ENCODE measurements at regions not wholly inside any gene's neighbourhood (a gene's known extent, or its start where the extent isn't known, plus 50 kb on each side); places are given as distances from the start of the nearest gene placed in this dataset.

DNA sequence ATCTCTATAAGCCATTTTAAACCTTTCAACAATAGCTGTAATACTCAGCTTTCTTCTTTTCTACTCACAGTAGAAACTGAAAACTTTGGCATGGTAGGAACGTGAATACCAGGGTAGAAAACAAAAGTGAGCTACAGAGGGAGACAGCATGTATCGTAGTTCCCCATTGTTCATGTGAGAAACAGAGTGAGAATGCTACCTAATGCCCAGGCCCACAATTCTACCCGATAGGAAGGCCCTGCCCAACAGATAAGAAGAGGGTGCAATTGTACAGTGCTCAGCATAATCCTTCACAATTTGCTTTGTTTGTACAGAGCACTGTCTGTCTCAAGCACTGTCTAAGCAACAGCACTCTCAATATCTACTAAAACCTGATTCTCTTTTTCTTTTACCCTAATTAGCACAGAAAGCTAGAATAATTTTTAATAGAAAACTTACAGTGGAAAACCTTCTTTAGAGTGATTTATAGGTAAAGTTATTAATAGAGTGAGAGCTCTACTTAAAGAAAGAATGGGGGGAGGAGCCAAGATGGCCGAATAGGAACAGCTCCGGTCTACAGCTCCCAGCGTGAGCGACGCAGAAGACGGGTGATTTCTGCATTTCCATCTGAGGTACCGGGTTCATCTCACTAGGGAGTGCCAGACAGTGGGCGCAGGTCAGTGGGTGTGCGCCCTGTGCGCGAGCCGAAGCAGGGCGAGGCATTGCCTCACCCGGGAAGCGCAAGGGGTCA is 322.3 kb downstream of the EFNB2 start:
- no peak for ATAC-seq
- peaks cover 7% of the 10 kb centered on the region for H3K27me3 Mint-ChIP-seq
- no peak overlapping the region for H3K4me3 Mint-ChIP-seq
- no peaks in the 10 kb centered on the region for H3K4me1 Mint-ChIP-seq
- H3K9me3 Mint-ChIP-seq = no peaks in the 10 kb centered on the region
- H3K27ac Mint-ChIP-seq = no peak overlapping the region
- no peak for DNase-seq

DNA sequence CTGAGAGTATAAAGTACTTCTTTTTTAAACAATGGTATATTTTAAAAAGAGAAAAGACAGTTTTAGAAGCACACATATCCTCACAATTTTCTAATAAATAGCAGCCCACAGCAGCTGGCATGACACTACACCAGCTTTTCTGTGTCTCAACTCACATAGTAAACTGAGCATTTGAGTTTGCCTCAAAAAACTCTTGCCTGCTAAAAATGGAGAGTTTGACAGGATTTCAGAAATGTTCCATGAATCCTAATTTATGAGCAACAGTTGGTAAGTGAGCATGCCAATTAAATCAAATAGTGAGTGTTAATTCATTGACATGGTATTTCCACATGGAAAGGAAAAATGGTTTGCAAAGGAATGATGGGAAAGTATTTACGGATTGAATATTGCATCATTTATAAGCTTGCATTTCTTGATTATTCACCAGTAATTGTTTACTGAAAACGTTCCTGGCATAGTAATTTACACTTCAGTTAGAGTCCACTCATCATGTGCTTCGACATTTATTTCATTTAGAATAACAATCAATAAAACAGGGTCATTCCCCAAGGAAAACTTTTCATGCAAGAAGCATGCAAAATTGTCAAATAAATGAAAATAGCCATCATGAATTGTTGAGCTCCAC is 323.0 kb downstream of the EFNB2 start:
- no peaks in the 10 kb centered on the region for H3K4me1 Mint-ChIP-seq
- no peaks in the 10 kb centered on the region for H3K9me3 Mint-ChIP-seq
- H3K27ac Mint-ChIP-seq = no peak overlapping the region
- peaks cover 7% of the 10 kb centered on the region for H3K27me3 Mint-ChIP-seq
- H3K4me3 Mint-ChIP-seq = no peak overlapping the region
- DNase-seq (no peak), ATAC-seq (no peak)

DNA sequence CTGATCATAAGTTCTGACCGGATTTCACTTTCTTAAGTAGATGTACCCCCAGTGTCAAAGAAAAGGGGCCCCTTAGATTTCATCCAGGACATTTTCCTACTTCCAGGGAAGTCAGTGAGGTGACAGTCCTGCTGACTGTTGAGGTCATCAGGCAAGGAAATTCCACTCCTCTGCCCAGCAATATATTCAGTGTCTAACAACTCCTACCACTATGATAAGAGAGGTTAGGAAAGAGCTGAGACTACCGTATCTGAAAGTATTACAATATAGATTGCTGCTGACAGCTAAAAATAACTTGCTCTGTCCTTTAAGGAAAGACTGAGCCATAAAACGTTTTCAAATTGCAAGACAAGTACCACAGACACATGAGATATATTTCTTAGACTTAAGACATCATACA is 325.1 kb downstream of the EFNB2 start:
- H3K27ac Mint-ChIP-seq = no peak overlapping the region

DNA sequence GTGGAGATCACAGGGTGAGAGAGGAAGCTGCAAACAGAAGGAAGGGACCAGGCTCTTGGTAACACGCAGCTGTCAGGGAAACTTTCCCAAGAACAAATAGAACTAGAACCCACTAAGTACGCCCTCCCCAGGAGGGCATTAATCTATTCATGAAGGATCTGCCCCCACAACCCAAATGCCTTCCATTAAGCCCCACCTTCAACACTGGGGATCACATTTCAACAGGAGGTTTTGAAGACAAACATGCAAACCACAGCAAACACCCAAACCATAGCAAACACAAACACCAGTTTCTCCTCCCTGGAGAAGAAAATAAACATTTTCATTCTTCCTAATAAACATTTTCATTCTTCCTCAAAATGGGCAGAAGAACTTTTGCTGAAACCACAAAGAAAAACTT is 329.6 kb downstream of the EFNB2 start:
- peaks cover 7% of the 10 kb centered on the region for H3K27me3 Mint-ChIP-seq
- DNase-seq = no peak
- no peak overlapping the region for H3K4me3 Mint-ChIP-seq
- H3K4me1 Mint-ChIP-seq = no peaks in the 10 kb centered on the region
- ATAC-seq = no peak
- H3K27ac Mint-ChIP-seq = no peak overlapping the region
- peaks cover 0 to 4% of the 10 kb centered on the region in 2 donors for H3K9me3 Mint-ChIP-seq

More for the DNA sequence above, 325.1 kb downstream of the EFNB2 start:
- Mint-ChIP-seq H3K27me3 (peaks cover 7% of the 10 kb centered on the region), H3K4me1 (no peaks in the 10 kb centered on the region), H3K9me3 (peaks cover 0 to 4% of the 10 kb centered on the region in 2 donors), H3K4me3 (no peak overlapping the region)
- ATAC-seq (no peak), DNase-seq (no peak)

DNA sequence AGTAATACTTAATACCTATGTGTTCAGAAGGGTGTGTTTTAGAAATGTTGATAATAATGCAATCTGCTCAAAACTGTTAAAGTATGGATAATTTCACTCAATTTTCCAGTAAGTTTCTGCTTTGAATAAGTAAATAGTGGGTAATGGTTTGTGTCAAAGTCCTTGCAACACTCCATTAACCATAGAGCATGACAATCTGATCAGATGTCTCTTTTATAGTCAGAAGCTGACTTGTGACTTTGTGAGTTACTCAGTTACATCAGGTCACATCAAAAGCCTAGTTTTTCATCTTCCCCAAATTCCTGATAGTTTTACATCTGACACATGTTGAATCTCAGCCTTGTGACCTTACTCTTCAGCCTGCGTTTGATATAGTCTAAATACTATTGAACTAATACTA is 338.0 kb downstream of the EFNB2 start:
- Mint-ChIP-seq H3K27me3 (peaks cover 2% of the 10 kb centered on the region), H3K4me3 (no peak overlapping the region), H3K4me1 (no peaks in the 10 kb centered on the region), H3K27ac (no peak overlapping the region), H3K9me3 (peaks cover 0 to under 1% of the 10 kb centered on the region in 2 donors)
- no peak for DNase-seq
- no peak for ATAC-seq

DNA sequence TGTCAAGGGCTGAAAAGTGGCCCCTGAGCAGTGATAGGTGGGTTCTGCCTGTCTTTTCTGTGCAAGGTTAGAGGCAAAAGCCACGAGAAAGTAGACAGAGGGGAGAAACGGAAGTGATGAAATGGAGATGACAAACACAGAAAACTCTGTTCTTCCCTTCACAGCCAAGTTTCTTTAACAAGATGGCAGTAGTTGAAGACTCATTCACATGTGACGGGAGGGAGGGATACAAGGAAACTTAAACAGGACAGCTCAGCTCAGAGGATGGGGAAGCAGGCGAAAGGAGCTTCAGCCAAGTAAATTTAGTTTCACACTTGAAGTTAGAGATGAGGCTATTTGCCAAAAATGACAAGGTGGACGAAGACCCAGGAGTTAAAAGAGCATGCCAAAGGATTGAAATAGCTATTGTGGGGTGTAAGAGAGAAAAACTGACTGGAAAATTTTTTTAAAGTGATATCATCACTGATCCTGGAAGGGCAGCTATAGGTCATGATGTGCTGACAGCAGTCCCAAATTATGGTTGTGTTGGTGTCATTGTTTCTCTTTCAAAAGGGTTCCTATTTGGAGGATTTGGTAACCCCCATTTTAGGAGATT is 347.9 kb downstream of the EFNB2 start:
- Mint-ChIP-seq H3K27ac (no peak overlapping the region), H3K27me3 (peaks cover 6% of the 10 kb centered on the region), H3K9me3 (peaks cover 0 to 11% of the 10 kb centered on the region in 2 donors), H3K4me1 (no peaks in the 10 kb centered on the region), H3K4me3 (no peak overlapping the region)
- no peak for ATAC-seq
- no peak for DNase-seq

DNA sequence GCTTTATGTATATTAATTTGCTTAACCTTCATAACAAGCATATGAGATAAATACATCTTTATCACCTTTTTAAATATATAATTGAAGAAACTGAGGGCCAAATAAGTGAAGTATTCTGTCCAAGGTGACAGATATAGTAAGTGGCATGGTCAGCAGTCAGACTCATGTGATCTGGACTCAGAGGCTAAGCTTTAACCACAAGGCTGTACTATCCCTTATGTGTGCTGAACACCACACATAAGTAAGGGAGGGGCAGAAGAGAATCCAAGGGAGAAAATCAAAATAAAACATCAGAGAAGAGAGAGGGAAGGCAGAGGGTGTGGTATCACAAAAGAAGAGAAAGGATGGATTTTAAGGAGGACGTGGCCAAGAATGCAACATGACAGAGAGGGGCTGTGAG is 348.4 kb downstream of the EFNB2 start:
- DNase-seq = no peak
- no peak for ATAC-seq
- Mint-ChIP-seq H3K27me3 (peaks cover 1% of the 10 kb centered on the region), H3K4me1 (no peaks in the 10 kb centered on the region), H3K9me3 (peaks cover 0 to 7% of the 10 kb centered on the region in 2 donors), H3K27ac (no peak overlapping the region), H3K4me3 (no peak overlapping the region)

DNA sequence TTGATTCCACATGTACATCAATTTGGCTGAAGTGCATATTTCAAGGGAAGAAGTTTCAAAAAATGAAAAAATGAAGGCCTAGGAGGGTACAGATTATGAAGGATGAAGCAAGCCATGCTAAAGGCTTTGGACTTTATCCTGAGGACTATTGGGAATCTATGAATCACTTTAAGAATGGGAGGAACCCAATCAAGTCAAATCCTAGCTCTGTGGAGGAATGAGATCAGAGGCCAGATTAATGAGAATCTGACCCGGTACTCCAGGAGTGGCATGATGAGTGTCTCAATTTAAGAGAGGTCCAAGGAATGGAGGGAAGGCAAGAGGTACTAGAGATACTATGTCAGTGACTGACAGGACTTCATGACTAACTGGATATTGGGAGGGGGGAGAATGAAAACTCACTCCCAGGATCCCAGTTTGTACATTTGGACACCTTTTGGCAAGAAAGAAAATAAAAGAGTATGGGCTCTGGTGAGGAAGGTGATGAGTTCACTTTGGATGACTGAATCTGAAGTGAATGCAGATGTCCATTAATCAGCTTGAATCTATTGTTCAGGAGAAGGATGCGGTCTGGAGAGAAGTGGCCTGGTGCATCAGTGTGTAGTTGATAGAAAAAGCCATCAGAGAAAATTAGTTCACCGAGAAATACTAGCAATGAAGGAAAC is 349.0 kb downstream of the EFNB2 start:
- Mint-ChIP-seq H3K4me3 (no peak overlapping the region), H3K27me3 (no peaks in the 10 kb centered on the region), H3K4me1 (no peaks in the 10 kb centered on the region), H3K9me3 (peaks cover 0 to 6% of the 10 kb centered on the region in 2 donors), H3K27ac (no peak overlapping the region)
- no peak for ATAC-seq
- DNase-seq = no peak

DNA sequence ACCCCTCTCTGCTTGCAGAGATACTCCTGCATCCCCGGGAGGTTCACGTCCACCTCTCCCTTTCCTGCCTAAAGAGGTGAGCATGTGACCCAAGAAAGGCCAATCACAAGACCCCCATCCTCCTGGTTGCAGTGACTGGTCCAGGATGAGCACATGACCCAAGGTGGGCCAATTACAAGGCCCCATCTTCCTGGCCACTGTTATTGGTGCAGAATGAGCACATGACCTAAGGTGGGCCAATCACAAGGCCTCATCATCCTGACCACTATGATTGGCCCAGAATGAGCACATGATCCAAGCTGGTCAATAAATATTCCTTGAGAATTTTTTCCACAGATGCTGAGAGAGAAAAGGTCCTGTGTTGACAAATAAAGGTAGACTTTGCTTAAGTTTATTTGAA is 350.7 kb downstream of the EFNB2 start:
- H3K27me3 Mint-ChIP-seq = no peaks in the 10 kb centered on the region
- no peak for DNase-seq
- ATAC-seq = no peak
- no peaks in the 10 kb centered on the region for H3K4me1 Mint-ChIP-seq
- peaks cover 0 to 6% of the 10 kb centered on the region in 2 donors for H3K9me3 Mint-ChIP-seq
- no peak overlapping the region for H3K4me3 Mint-ChIP-seq
- H3K27ac Mint-ChIP-seq = no peak overlapping the region

DNA sequence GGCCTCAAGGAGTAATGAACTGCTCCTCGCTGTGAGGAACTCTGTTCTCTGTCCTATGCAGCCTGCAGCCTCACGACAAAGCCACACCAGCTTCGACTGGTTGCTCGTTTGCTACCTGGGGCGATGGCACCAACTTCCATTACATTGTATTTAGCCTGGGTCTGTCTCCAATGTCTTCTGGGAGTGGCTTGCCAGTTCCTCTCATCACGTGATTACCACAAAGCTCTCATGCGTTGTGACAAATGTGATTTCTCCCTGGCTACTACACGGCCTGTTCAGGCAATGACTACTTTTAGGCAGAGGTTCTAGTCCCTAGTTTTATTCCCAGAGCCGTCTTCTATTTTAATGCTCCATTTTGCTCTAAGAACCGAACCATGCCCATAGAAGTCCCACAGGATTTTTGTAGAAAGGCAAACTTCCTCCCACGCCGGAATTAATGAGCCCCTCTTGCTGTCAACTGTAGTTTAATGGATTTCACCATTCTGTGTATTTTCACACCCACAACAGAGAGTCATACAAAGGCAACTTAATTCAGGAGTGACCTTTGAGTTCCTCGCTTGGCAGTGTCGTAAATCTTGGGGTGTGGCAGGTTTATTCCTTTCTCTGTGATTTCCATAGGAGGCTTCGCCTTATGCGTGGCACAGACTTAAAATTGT is 351.9 kb downstream of the EFNB2 start:
- H3K4me3 Mint-ChIP-seq = no peak overlapping the region
- no peaks in the 10 kb centered on the region for H3K27me3 Mint-ChIP-seq
- no peak overlapping the region for H3K27ac Mint-ChIP-seq
- ATAC-seq (no peak), DNase-seq (no peak)
- peaks cover 0 to 6% of the 10 kb centered on the region in 2 donors for H3K9me3 Mint-ChIP-seq
- H3K4me1 Mint-ChIP-seq = no peaks in the 10 kb centered on the region

DNA sequence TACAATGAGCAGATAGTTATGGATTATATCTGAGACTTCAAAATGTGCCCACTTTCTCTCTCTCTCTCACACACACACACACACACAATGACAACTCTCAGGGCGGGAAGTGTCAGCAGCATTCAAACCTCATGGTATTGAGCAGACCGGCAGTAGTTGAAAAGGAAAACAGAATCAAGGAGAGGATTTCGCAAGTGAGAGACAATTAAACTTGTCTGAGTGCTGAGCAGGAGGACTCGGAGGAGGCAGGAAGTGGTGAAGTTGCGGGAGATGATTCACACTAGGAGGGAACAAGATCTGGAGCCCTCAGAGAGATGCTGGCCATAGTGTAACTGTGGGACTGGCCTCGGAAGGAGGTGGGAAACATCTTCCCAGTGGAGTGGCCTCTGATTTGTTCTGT is 353.1 kb downstream of the EFNB2 start:
- peaks cover 0 to 6% of the 10 kb centered on the region in 2 donors for H3K9me3 Mint-ChIP-seq
- H3K4me1 Mint-ChIP-seq = no peaks in the 10 kb centered on the region
- no peak for ATAC-seq
- no peak for DNase-seq
- no peaks in the 10 kb centered on the region for H3K27me3 Mint-ChIP-seq
- H3K4me3 Mint-ChIP-seq = no peak overlapping the region
- no peak overlapping the region for H3K27ac Mint-ChIP-seq

DNA sequence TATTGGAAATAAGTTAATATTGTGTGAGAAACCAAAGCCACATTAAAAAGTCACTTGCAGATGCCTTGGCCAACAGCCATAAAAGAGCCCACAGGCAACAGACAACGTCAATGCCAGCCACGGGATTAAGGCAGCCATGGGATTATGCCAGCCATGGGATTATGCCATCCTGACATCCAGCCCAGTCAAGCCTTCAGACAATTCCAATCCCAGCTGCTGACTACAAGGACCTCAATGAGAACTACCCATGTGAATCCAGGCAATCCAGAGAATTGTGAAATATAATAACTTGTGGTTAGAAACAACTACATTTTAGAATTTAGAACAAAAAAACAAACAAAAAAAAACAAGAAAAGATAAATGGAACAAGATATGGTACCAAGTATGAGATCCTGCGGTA is 356.6 kb downstream of the EFNB2 start:
- no peak overlapping the region for H3K4me3 Mint-ChIP-seq
- no peaks in the 10 kb centered on the region for H3K27me3 Mint-ChIP-seq
- DNase-seq = no peak

DNA sequence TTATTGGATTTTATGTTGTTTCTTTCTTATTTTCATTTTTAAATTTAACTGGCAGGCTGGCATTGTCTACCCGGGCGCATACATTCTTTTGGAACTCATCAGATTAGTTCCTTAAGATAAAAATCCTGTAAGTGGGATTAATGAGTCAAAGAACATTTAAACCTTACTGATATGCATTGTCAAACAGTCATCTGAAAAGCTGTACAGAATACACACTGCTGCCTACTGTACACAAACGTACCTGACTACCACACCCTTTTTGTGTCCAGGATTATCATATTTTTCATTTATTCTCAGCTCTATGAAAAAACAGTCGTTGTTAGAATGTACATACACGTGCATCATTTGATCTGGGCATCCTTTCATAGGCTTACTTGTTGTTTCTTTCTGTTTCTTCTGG is 358.3 kb downstream of the EFNB2 start:
- ATAC-seq (no peak), DNase-seq (no peak)
- no peak overlapping the region for H3K27ac Mint-ChIP-seq
- no peaks in the 10 kb centered on the region for H3K4me1 Mint-ChIP-seq
- no peaks in the 10 kb centered on the region for H3K27me3 Mint-ChIP-seq
- H3K9me3 Mint-ChIP-seq = no peaks in the 10 kb centered on the region
- H3K4me3 Mint-ChIP-seq = no peak overlapping the region

More for the DNA sequence above, 356.6 kb downstream of the EFNB2 start:
- peak overlapping the region in 1 of 2 donors; percentile 9 for H3K27ac Mint-ChIP-seq
- no peaks in the 10 kb centered on the region for H3K9me3 Mint-ChIP-seq
- H3K4me1 Mint-ChIP-seq = no peaks in the 10 kb centered on the region
- no peak for ATAC-seq

DNA sequence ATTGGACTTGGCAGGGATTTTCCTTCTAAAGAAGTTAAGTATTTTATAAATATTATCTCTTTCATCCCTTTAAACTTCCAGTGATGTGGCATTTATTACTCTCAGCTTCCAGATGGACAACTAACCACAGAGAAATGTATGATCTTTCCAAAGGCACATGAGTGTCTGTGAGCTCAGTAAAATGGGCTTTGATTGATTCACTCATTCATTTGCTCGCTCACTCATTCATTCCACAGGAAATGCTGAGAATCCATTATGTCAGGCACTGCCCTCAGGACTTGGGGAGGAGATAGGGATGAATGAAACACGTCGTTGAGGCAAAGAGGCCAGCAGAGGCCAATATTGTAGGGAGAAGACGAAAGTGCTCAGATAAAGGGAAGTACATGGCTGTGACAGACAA is 359.3 kb downstream of the EFNB2 start:
- H3K4me3 Mint-ChIP-seq = no peak overlapping the region
- no peaks in the 10 kb centered on the region for H3K4me1 Mint-ChIP-seq
- no peak for DNase-seq
- H3K27me3 Mint-ChIP-seq = peaks cover 6% of the 10 kb centered on the region
- no peak overlapping the region for H3K27ac Mint-ChIP-seq
- no peaks in the 10 kb centered on the region for H3K9me3 Mint-ChIP-seq
- no peak for ATAC-seq

DNA sequence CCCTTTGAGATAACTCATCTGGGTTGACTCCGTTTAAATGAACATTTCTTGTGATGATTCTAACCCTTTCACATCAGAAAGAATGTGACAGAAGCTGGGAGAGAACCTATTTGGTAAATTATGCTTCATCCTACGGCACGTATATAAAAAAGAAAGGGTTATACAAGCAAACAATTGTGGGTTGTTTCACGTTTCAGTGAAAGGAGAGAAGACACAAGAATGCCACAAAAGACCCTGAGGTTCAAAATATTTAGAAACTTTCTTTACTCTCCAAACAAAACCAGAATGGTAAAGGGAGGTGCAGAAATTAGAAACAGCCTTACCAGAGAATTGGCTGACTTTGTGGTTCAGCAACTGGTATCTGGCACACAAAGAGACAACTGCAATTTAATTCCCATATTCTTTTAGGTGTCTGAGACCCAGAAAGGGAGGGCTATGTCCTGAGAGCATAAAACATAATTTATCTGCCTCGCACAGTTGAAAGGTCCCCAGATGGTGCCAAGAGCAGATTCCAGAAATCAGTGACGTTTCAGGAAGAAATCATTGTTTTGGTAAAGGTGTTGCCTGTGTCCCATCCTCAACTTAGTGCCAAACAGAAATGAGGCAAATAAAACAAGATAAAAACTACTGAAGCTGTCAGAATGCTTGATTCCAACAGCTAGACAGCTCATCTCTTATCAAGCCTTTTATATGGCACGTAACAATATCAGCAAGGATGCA is 361.4 kb downstream of the EFNB2 start:
- ATAC-seq = no peak
- H3K9me3 Mint-ChIP-seq = no peaks in the 10 kb centered on the region

More for the DNA sequence above, 361.4 kb downstream of the EFNB2 start:
- H3K27me3 Mint-ChIP-seq = peaks cover 15% of the 10 kb centered on the region
- no peaks in the 10 kb centered on the region for H3K4me1 Mint-ChIP-seq
- no peak for DNase-seq
- H3K4me3 Mint-ChIP-seq = no peak overlapping the region
- H3K27ac Mint-ChIP-seq = no peak overlapping the region

Measured in stimulated activated naive CD8-positive, alpha-beta T cell treated with anti-CD3 and anti-CD28 coated beads, Interleukin-15, amount 100 ng/mL, for 72 hours (primary cell).